ENCODE measurements at regions not wholly inside any gene's neighbourhood (a gene's known extent, or its start where the extent isn't known, plus 50 kb on each side); places are given as distances from the start of the nearest gene placed in this dataset.
"Not testable (repeated sequence)": the region's sequence is repeated elsewhere in the genome, so short reads cannot be mapped to it uniquely, and the experiment has no call there.

DNA sequence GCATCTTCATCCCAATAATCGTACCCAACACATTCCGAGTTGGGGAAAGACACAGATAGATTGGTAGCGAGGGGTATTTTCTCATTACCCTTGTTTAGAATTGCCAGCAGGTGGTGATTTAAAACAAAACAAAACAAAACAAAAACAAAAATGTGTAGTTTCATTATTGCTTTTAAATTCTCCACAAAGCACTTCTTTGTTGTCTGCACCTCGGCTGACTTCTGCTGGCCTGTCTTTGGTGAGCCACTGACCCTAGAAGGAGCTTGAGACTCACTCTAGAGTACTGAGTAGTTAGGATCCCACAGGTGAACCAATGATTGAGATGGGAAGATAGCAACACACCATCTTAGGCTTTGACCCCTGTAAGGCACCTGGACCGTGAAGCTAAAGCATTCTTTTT, 105.4 kb upstream of the BET1 start:
- no peak for DNase-seq

DNA sequence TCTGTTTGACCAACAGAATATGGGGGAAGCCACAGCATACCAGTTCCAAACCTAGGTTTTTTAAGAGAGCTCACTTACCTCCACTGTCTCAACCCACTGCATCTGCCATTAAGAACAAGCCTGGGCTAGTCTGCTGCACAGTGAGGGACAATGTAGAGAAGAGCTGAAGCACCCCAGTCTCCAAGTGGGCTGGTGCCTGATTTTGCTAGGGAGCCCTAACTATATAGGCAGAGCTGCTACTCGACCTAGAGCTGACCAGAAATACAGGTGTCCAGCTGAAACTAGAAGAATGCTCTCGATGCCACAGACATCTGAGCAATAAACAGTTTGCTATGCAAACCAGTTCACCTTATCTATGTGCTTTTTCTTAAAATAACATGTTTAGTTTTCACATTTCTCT, 106.9 kb upstream of the BET1 start:
- no peak for DNase-seq

DNA sequence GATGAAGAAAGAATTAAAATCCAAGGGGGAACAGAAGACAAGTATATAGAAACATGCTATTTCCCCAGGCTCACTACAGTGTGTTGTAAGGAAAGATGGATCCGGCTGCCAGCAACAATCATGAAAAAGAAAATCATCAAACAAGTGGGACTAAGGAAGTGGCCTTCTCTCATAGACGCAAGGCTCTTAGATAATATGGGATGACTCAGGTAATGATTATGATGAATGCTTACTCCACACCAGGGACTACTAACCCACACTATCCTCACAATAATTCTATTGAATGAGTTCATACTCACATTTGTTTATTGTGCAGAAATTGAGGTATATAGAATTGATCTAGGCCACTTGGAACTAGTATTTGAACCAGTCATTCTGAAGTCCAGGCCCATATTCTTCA, 111.2 kb upstream of the BET1 start:
- DNase-seq: no peak

DNA sequence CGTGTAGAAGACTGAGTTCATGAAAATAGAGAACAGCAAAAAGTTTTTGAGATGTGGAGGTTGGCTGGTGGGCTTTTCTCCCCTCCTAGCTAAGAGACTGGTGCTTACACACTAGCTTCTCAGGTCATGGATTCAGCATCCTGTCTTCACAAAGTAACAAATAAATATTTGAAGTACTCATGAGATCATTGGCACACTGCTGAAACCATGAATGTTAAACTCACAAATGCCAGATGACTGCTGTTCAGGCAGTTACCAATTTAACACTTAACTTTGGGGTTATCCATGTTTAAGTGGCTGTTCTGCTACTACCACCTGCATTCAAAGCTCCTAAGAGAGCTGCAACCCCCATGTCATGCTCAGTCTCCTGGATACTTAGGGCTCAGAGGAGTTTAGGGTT, 119.0 kb upstream of the BET1 start:
- DNase-seq: no peak

DNA sequence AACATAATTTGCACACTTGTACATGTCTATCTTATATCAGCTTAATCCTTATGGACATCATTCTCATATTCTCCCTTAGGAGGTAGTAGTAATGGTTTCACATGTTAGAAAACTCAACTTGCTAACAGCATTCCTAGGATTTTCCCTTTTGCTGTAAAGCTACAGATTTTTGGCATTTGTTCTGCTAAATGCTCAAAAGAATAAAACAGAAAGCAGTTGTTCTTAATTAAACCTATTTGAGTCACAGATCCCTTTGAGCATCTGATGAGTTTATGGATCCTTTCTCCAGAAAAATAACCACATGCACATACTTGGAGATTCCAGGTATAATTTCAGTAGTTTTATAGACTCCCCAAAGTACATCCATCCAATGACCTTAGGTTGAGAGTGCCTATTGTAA, 122.9 kb upstream of the BET1 start:
- no peak for DNase-seq

DNA sequence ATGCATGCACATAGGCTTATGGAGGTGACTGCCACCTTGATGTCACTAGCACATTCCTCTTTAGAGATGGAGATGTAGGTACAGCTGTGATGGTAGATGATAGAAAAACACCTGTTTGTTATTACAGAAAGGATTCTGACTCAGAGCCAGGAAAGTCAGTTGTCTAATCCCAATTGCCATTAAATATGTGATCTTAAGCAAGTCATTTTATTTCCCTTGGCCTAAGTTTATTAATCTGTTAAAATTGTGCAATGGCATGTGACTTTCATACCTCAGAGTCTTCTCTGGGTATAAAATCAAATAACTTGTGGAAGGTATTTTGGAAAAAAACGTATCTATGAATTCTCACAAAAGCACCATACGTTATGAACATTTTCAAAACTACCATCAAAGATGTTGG, 123.9 kb upstream of the BET1 start:
- DNase-seq: no peak

DNA sequence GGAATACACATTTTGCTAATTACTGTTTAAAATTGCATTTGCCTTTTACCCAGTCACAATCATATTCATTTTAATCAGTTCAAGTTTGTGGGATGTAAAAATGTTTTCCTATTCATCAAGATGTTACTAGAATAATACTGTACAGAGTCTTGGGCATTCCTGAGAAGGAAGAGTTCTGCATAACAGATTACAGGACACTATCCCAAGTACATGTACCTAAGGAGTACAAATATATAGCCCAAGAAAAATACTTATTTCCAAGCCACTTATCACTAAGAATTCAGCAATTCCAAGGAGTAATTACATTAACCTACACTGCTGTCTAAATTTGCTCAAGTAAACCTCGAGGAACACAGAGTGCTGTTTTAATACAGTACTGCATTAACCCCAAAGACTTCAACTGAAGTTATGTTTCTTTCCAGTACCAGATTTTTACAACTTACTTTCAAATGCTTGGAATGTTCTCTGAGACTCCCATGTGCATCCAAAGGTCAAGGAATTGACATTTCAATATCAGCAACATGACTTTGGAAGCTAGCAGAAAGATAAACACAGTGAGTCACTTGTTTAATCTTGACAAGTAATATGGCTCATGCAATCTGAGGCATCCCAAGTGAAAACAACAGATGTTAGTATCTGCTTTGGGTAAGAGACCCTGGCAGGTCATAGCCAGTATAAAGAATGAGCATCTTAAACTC, 125.4 kb upstream of the BET1 start:
- DNase-seq: no peak

DNA sequence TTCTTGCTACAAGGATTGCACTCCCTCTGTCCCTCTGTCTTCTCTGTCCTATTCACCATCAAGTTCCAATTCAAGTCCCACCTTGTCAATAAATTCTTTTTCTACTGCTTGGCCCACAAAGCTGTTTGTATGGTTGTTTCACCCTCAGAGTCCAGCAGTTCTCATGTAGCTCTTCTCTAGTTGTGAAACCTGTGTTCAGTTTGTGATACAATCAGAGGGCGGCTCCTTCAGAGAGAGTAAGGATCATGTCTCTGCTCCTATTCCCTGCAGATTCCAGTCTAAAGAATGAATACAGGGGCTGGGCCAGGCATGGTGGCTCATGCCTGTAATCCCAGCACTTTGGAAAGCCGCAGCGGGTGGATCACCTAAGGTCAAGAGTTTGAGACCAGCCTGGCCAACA, 126.6 kb upstream of the BET1 start:
- DNase-seq: no peak

DNA sequence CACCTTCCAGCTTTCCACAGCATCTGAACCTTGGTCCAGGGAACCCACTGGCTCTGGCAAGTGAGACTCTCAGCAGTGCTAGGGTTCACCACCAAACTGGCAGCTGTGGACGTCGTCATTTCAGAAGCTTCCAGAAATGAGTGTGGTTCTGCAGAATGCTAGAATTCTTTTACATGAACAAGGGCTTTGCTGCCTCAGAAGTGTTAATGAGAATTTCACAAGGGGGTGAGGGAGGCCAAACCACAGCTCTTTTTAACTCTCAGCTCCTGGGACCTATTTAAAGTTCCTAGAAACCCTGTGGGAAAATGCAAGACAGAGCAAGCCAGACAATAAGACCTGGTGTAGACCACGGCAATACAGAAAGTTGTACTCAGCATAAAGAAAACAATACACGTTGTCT, 129.3 kb upstream of the BET1 start:
- no peak for DNase-seq

DNA sequence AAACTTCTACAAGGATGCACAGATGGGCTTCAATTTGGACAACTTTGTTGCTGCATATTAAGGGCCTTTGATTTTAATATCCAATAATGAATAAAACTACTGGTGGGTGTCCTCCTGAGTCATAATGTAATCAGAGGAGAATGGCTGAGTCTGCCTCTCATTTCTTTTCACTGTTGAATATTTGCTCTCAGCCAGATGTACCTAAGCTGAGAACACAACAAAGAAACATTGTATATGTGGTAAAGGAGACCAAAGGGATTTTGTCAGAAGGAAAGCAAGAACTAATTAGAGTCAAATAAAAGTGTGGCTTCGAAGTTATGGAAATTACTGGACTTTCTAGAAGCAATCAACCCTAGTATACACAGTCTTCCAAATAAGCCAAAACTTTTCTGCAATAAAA, 131.0 kb upstream of the BET1 start:
- DNase-seq: no peak

DNA sequence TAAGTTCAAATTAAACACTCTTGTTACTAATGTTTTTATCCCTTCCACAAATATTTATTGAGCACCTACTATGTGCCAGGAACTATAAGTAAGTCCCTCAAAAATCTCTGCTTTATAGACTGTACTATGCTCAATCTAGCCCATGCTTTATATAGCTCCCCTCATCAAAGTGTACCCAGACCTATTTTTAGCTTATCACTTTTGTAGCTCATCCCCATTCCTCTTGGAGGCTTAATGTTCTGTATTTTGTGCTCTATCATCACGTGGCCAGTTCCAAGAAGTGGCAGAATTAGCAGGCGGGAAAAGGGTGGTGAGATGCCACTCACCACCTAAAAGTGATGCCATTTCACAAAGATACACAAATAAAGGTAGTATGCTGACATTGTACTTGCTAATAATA, 138.1 kb upstream of the BET1 start:
- DNase-seq: no peak

DNA sequence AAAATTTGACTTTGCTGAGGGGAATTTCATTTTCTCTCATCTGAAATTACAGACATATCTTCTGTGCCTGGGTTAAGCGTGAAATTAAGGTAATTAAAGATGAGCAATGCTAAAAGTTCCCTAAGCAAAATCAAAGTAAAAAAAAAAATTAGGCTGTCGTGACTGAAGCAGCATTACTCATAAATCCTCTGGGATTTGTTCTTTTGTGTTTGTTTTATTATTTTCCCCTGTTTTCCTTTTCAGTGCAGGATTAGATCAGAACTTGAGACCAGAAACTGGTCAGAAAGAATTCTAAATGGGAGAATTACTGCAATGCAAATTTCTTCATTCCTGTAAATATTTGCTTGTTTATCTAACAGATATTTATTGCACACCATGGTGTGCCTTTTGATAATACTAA, 141.4 kb upstream of the BET1 start:
- no peak for DNase-seq

DNA sequence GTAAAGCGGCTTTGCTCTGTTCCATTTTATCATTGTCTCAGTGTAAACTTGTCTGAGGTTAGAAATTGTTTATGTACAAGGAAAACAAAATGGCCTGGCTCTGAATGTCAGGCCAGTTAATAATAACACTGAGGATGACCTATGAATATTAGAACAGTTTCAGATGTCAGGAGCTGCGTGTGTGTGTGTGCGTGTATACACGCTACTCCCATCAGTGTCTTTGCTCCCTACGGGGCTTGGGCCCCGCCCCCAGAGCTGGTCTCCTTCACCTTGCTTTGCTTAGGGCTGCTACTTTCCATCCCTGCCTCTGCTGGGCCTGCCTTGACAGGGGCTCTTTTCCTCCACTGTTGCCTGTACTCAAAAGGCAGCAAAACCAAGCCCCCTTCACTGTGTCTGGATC, 142.3 kb upstream of the BET1 start:
- DNase-seq: no peak

DNA sequence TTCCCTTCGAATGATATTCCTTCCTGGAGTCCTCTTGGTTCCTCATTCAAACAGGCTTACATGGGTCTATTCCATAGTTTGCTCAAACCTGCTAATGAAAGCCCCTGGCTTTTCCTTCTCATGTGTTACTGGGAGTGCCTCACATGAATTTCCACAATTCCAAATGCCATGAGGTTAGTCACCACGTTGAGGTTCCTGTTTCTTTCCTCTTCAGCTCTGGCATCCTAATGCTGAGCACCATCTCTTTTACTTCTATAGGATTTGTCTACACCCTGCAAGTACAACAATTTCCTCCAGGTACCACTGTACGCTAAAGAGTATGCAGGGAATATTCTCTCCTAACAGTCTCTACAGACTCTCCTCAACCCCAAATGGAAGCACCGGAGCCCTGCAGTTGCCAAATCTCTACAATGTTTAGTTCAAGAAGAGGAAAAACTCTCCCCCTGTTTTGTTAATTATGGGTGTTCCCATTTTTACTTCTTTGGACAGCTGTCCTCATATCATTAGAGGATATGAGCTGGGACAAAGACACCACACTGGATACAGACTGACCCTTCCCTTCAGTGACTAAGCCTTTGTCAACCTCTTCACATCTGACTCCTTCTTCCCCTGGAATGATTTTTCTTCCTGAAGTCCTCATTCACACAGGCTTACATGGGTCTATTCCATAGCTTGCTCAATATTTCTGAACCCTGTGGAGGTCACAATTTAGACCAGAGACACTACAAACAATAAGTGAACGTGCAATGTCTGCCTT, 145.8 kb upstream of the BET1 start:
- no peak for DNase-seq

DNA sequence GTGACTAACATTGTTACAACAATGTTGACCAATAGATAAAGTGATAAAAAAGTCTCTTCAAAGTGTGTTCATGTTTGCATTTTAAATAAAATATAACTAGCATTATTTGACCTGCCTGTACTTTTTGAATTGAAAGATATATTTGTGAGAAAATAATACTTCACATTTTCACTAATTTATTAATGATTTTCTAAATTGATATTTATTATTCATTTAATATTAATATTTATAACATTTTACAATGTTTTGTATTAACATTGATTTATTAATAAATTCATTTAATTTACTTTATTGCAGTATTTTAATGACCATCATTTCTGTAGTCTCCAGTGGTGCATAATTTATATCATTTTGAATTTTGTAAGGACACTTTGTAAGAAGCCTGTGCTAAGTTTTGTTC, 150.0 kb upstream of the BET1 start:
- no peak for DNase-seq

DNA sequence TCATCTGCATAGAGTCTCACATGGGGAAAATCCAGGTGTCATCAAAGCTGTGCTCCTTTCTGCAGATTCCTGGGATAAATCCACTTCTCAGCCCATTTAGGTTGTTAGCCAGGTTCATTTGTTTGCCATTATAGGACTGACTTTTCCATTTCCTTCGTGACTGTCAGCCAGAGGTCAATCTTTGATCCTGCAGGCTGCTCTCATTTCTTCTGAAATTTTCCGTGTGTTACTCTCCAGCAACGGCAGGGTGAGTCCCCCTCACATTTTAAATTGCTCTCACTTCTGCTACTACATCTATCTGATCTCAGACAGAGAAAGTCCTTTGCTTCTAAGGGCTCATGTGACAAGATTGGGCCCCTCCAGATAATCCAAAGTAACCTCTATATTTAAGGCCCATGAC, 150.7 kb upstream of the BET1 start:
- no peak for DNase-seq

DNA sequence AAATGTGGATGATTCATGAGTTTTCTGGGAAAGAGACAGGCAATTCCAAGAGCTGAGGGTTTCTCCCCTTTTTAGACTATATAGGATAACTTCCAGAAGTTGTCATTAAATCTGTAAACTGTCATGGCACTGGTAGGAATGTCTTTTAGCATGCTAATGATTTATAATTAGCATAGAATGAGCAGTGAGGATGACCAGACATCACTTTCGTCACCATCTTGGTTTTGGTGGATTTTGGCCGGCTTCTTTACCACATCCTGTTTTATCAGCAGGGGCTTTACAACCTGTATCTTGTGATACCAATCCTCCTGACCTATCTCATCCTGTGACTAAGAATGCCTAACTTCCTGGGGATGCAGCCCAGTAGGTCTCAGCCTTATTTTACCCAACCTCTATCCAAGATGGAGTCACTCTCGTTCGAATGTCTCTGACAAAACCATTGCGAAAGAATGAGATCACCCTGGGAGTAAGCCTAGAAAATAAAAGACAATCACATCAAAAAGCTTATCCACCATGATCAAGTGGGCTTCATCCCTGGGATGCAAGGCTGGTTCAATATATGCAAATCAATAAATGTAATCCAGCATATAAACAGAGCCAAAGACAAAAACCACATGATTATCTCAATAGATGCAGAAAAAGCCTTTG, 153.6 kb upstream of the BET1 start:
- DNase-seq: not testable (repeated sequence)

DNA sequence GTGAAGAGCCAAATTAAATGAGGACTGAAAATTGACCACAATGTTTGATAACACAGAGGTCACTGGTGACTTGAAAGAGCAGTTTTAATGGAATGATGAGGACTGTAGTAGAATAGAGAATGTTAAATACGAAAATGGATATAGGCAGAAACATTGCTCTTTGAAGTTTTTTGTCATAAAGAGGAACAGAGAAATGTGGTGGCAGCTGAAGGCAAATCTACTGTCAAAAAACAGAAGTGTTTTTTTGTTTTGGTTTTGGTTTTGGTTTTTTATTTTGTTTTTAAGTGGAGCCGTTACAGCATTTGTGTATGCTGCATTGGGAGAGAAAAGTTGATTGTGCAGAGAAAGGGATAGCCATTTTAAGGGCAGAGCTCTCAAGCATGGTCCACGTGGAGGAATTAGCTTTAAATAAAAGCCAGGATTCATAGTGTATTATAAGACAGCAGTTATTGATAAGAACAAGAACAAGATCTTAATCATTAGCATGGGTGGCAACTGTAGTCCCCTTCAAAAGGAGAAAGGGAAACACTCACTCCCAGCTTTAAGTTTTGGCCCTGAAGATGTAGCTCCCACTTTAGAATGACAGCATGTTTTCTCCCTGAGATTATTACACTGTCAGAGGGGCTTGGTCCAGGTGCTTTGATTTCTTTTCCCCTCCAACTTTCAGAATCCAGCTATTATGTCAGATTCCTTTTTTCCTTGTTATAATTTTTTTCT, 156.7 kb upstream of the BET1 start:
- DNase-seq: no peak

DNA sequence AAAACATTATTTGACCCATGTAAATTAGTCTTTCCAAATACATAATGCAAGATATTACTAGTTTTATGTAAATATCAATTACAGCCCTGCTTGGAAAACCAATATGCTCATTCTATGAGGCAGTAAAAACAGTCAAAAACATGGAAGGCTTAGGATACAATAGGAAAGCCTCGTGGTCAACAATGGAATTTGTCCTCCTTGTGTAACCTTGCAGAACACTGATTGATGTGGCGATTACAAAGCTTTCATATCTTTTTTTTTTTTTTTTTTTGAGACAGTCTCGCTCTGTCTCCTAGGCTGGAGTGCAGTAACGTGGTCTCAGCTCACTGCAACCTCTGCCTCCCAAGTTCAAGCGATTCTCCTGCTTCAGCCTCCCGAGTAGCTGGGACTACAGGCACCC, 157.3 kb upstream of the BET1 start:
- no peak for DNase-seq

DNA sequence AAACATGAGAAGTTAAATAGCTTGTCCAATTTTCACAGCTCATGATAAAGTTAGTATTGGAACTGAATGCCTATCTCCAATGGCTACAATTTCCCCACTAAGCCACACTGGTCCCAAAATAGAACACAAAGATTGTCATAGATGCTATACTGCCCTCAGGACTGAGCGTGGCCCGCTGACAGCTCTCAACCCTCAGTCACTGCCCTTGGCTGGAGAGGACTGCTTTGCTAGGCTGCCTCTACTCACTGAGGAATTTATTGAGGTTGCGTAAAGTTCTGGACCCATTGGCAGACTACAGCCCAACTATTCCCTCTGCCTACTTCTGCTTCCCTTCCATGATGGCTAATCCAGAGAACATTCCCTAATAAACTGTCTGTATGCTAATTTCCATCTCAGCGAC, 165.5 kb upstream of the BET1 start:
- DNase-seq: no peak

DNA sequence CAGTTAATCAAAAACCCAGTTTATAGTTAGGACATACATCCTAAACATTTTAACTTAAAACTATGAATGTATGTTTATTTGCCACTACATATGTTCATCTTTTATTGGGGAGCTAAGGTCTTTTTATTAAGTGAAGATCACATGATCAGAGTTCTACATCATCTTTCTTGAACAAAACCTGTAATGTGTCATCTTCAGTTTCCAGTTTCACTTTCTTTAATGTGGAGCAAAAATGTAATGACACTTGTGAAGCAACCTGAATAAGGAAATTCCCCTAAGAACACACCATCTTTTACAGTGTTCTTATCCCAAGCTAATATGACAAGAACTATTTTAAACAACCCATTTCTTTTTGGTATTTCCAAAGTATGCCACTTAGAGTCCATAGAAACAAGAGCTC, 166.7 kb upstream of the BET1 start:
- DNase-seq: no peak

DNA sequence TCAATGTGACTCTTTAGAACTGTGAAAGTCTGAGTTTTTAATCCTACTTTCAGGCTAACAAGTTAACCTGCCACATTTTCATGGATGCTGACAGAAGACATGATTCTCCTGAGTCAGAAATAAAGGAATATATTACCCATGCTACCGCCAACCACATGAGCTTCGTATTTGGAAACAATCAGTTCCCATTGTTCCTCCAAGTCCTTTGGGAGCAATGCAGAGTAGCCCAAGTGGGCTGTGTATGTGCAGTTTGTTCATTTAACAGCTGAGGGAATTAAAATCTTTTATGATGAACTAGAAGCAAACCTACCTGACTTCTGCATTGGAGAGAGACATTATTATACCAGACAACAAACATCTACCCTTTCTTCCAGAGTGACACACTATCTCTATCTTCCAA, 169.3 kb upstream of the BET1 start:
- no peak for DNase-seq

DNA sequence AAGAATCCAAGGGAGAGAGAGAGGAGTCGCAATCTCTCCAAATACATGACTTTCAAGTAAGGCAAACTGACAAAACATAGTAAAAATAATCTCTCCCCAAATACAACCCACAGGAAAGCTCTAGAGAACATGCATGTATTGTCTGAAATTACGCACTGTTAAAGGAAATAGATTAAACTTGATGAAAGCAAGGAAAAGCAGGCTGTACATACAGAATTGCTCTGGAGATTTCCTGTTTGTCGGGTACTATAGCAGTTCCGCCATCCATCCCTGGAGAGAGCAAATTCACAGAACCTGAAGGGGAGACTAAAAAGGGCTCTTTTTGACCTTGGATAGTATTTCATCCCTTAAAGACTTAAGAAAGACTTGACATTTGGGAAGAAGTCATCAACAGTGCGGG, 170.2 kb upstream of the BET1 start:
- no peak for DNase-seq

DNA sequence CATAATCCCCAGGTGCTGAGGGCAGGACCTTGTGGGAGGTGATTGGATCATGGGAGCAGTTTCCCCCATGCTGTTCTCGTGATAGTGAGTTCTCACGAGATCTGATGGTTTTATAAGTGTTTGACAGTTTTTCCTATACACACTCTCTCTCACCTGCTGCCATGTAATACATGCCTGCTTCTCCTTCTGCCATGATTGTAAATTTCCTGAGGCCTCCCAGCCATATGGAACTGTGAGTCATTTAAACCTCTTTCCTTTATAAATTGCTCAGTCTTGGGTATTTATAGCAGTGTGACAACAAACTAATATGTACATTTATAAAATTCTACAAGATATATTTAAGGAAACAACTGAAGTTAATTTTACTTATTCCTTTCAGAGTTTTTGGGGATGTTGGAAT, 170.8 kb upstream of the BET1 start:
- no peak for DNase-seq

All from NCI-H748 treated with DMSO at 0.1 percent for 48 hours (cell line).